ENCODE measurements at regions not wholly inside any gene's neighbourhood (a gene's known extent, or its start where the extent isn't known, plus 50 kb on each side); places are given as distances from the start of the nearest gene placed in this dataset.

- TF ChIP-seq IRF3 (IDR thresholded peaks at IDR 0.05; ENCODE audit: low read depth, low read length) (no peak), MXI1 (IDR thresholded peaks at IDR 0.05; ENCODE audit: low read depth, low read length) (no peak)
Observed at GRCh38 chr4:121597346-121597934, 99.3 kb downstream of the ANXA5 start (continued).

GRCh38 chr4:121594796-121595526, 101.8 kb downstream of the ANXA5 start:
- no peak for DNase-seq
- Histone ChIP-seq H3K9me3 (no peaks in the 10 kb centered on the region), H3K79me2 (ENCODE audit: insufficient read depth) (no peaks in the 10 kb centered on the region), H3K9me2 (no peaks in the 10 kb centered on the region), H3K36me3 (replicated peaks in 1 of 2; ENCODE audit: control insufficient read depth in 1 of 2, insufficient read depth in 2 of 2, low read length in 1 of 2) (no peaks in the 10 kb centered on the region), H3K4me2 (no peak overlapping the region), H2AFZ (ENCODE audit: low read depth) (no peak overlapping the region), H3K27ac (ENCODE audit: low read depth in 2 of 2, low read length in 1 of 2) (no peak overlapping the region), H3K27me3 (ENCODE audit: insufficient read depth) (no peaks in the 10 kb centered on the region), H3K4me1 (ENCODE audit: control insufficient read depth in 1 of 2, insufficient read depth in 2 of 2, low read depth in 1 of 2, low read length in 1 of 2) (no peaks in the 10 kb centered on the region), H3K4me3 (ENCODE audit: low read depth in 2 of 2, low read length in 1 of 2) (no peak overlapping the region), H3F3A (replicated peaks; ENCODE audit: insufficient read depth) (no peaks in the 10 kb centered on the region), H4K20me1 (ENCODE audit: insufficient read depth) (no peaks in the 10 kb centered on the region), H3K9ac (no peak overlapping the region)
- POLR2A ChIA-PET = no interaction called here
- TF ChIP-seq GATA2 (CRISPR knock-in tag; IDR thresholded peaks at IDR 0.05) (no peak), POLR2AphosphoS5 (IDR thresholded peaks at IDR 0.05; ENCODE audit: low read depth, low read length) (no peak), FOXJ3 (CRISPR knock-in tag; IDR thresholded peaks at IDR 0.05) (no peak), ZBTB33 (IDR thresholded peaks at IDR 0.05; ENCODE audit: borderline replicate concordance, low read depth) (no peak), MXI1 (IDR thresholded peaks at IDR 0.05; ENCODE audit: low read depth, low read length) (no peak), SIN3A (IDR thresholded peaks at IDR 0.05; ENCODE audit: borderline replicate concordance, low read depth, low read length) (no peak), FOXM1 (IDR thresholded peaks at IDR 0.05; ENCODE audit: low read depth) (no peak), MAX (IDR thresholded peaks at IDR 0.05; ENCODE audit: low read depth) (no peak), USF1 (IDR thresholded peaks at IDR 0.05; ENCODE audit: borderline replicate concordance, low read depth) (no peak), FOSL2 (IDR thresholded peaks at IDR 0.05; ENCODE audit: borderline replicate concordance, low read depth) (no peak), ELF1 (IDR thresholded peaks at IDR 0.05) (no peak), RXRA (IDR thresholded peaks at IDR 0.05; ENCODE audit: borderline replicate concordance, low read depth) (no peak), RFX5 (IDR thresholded peaks at IDR 0.05; ENCODE audit: low read length) (no peak)
- 28% methylated on average over 3 of the region's 3 CpGs for WGBS (ENCODE audit: low lambda C conversion rate)
- CTCF ChIA-PET = no interaction called here
